ENCODE measurements at regions not wholly inside any gene's neighbourhood (a gene's known extent, or its start where the extent isn't known, plus 50 kb on each side); places are given as distances from the start of the nearest gene placed in this dataset.

DNA sequence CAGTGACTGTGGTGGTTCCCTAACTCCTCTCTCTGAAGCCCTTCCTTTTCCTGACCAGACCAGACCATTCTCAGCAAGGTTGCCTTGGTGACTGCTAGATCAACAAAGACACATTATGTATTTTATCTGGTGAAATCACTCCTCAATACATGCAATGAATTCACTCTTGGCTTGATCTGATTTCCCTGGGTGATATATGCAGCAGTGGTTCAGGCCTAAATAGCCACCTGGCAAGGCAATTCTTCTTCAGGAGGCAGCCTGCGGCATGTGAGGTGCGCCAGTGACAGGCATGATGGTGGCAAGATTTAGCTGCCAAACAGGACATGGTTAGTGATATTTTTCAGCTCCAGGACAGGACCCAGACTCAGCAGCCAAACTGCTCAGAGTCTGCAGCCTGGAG is 350.3 kb upstream of the CCDC196 start:
- no peak for DNase-seq (ENCODE audit: extremely low read depth, low read depth)
- TF ChIP-seq, protein P1, sequence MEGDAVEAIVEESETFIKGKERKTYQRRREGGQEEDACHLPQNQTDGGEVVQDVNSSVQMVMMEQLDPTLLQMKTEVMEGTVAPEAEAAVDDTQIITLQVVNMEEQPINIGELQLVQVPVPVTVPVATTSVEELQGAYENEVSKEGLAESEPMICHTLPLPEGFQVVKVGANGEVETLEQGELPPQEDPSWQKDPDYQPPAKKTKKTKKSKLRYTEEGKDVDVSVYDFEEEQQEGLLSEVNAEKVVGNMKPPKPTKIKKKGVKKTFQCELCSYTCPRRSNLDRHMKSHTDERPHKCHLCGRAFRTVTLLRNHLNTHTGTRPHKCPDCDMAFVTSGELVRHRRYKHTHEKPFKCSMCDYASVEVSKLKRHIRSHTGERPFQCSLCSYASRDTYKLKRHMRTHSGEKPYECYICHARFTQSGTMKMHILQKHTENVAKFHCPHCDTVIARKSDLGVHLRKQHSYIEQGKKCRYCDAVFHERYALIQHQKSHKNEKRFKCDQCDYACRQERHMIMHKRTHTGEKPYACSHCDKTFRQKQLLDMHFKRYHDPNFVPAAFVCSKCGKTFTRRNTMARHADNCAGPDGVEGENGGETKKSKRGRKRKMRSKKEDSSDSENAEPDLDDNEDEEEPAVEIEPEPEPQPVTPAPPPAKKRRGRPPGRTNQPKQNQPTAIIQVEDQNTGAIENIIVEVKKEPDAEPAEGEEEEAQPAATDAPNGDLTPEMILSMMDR (IDR thresholded peaks at IDR 0.05; ENCODE audit: low read depth, low read length): no peak

DNA sequence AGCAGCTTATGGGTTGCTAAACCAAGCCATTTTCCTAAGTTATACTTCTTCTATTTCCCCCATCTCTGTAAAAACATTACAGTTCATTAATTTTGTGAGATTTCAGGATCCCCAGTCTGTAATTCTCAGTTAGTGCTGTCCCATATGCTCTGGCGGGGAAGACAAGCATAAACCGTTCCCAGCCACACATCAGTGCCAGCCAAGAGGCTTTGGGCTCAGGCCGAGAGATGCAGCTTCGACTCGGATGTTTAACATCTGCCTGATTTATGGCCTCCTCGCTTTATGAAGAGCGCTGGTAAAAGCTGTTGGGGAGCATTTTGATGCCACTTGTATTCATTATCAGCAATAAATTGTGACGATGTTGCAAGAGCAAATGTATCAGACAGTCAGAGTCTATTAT is 349.1 kb upstream of the CCDC196 start:
- DNase-seq (ENCODE audit: extremely low read depth, low read depth): no peak
- TF ChIP-seq, protein P1 (IDR thresholded peaks at IDR 0.05; ENCODE audit: low read depth, low read length): no peak

DNA sequence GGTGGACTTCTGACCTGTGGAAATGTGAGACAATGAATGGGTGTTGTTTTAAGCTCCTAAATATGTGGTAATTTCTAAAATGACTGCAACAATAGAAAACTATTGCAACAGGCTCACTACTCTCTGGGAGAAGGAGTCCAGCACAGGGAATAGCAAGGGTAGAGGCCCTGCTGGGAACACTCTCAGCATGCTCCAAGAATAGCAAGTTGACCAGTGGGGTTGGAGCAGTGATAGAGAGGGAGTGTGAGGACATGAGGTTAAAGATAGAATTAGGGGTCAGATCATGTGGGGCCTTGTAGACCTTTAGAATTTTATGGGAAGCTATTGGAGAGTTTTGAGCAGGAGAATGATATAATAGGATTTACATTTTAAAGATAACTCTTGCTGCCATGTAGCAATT is 346.7 kb upstream of the CCDC196 start:
- TF ChIP-seq, protein P1 (IDR thresholded peaks at IDR 0.05; ENCODE audit: low read depth, low read length): no peak
- no peak for DNase-seq (ENCODE audit: extremely low read depth, low read depth)

DNA sequence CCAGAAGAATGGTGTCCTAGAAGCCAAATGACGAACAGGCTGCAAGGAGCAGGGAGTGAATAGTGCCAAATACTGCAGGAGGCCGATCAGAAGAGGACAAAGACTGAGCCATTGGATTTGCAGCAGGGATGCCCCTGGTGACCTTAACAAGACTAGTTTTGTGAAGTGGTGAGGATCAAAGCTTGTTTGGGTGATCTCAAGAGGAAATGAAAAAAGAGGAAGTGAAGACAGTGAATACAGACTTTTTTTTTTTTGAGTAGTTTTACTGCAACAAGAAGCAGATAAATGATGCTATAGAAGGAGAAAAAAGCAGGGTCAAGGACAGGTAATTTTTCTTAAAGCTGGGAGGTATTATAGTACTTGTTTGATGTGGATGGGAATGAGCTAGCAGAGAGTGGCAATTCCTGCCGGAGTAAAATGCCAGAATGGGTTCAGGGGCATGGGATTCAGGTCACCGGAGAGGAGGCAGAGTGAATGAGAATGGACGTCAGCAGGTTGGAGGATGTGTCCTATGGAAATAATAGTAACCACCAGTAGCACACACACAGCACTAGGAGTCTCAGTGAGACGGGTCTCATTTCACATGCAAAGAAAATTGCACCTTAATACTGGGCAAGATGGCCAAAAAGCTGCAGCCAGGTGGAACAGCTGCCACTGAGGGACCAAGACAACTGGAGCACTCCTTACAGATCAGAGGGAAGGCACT is 345.8 kb upstream of the CCDC196 start:
- TF ChIP-seq, protein P1 (IDR thresholded peaks at IDR 0.05; ENCODE audit: low read depth, low read length): no peak
- DNase-seq (ENCODE audit: extremely low read depth, low read depth): no peak

DNA sequence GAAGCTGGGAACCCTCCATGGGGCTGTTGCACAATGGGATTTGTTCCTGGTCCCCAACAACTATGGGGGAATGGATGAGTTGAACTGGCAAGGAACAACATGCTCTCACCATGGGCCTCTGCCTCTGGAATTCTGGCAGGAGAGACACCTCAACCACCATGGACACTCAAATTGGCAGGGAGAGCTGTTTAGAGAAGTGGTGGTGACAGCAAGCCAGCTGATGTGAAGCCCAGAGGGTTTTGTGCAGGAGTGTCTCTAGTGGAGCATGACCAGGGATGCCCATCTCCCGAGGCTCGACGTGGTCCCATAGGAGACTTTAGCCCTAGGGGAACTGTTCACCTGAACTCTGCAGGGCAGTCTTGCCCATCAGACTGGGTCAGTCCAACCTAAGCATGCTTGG is 345.2 kb upstream of the CCDC196 start:
- DNase-seq (ENCODE audit: extremely low read depth, low read depth): no peak
- TF ChIP-seq, protein P1 (IDR thresholded peaks at IDR 0.05; ENCODE audit: low read depth, low read length): no peak

DNA sequence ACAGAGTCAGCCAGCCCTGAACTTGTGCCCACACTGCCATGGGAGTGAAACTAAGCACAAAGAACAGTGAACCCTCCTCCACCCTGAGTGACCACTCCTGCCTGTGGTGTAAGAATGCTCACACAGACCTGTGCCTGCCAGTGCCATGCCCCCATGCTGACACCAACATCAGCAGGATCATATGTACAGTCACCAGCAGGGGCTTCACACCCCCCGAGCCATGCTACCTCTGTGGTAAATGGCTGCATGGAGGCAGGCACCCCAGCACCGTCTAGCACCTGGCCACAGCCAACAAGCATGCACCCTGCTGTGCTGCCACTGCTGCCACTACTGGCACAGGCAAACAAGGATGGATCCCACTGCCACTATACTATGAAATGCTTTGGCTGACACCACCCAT is 344.4 kb upstream of the CCDC196 start:
- DNase-seq (ENCODE audit: extremely low read depth, low read depth): no peak
- TF ChIP-seq, protein P1 (IDR thresholded peaks at IDR 0.05; ENCODE audit: low read depth, low read length): no peak

DNA sequence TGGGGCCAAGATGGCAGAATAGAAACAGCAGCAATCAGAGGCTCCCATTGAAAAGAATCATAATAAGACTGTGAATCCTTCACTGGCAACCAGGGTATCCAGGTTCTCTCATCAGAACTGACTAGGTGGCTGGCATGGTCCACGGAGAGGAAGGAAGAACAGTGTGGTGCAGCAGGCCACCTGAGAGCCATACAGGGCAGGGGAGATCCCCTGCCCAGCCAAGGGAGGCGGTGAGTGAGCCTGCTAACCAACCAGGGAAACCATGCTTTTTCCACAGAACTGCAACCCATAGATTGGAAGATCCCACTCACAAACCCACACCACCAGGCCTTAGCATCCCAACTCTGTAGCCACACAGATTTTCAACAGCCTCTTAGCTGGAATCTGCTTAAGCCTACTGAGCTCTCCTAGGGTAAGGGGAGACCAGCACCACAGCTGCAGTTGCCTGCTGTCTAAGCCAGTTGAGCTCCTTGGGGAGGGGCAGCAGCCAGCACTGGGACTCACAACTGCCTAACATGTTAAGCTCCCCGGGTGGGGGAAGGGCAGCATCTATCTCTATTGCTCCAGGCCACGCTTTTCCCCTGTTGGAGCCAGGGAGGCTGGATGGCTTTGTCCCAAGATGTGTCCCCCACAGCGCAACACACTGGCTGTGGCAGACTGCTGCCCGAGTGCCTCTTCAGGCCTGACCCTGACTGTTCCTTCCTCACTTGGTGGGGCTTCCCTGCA is 342.6 kb upstream of the CCDC196 start:
- DNase-seq (ENCODE audit: extremely low read depth, low read depth): no peak
- TF ChIP-seq, protein P1 (IDR thresholded peaks at IDR 0.05; ENCODE audit: low read depth, low read length): no peak

Data from AG09319 (cell line).